ENCODE measurements at regions not wholly inside any gene's neighbourhood (a gene's known extent, or its start where the extent isn't known, plus 50 kb on each side); places are given as distances from the start of the nearest gene placed in this dataset.
A peak's percentile ranks its signal among the peaks of the same experiment; 100 is the strongest.

GRCh38 chr11:116416852-116417251 is 355.9 kb downstream of the BUD13 start:
- H3K9me3 Mint-ChIP-seq (ENCODE audit: unreplicated experiment) = no peaks in the 10 kb centered on the region
- H3K27ac Mint-ChIP-seq (ENCODE audit: unreplicated experiment) = no peak overlapping the region
- H3K36me3 Mint-ChIP-seq (ENCODE audit: low read depth, unreplicated experiment) = no peaks in the 10 kb centered on the region
- TF ChIP-seq CTCF (IDR thresholded peaks at IDR 0.05; ENCODE audit: unreplicated experiment) = no peak
- DNase-seq (ENCODE audit: low spot score) = no peak
- no peak overlapping the region for H3K4me3 Mint-ChIP-seq (ENCODE audit: unreplicated experiment)
- peaks cover 7% of the 10 kb centered on the region for H3K27me3 Mint-ChIP-seq (ENCODE audit: unreplicated experiment)
- peaks cover 9% of the 10 kb centered on the region for H3K4me1 Mint-ChIP-seq (ENCODE audit: unreplicated experiment)

- Mint-ChIP-seq H3K27me3 (ENCODE audit: unreplicated experiment) (peaks cover 7% of the 10 kb centered on the region), H3K9me3 (ENCODE audit: unreplicated experiment) (no peaks in the 10 kb centered on the region), H3K4me3 (ENCODE audit: unreplicated experiment) (no peak overlapping the region), H3K27ac (ENCODE audit: unreplicated experiment) (no peak overlapping the region), H3K36me3 (ENCODE audit: low read depth, unreplicated experiment) (no peaks in the 10 kb centered on the region), H3K4me1 (ENCODE audit: unreplicated experiment) (peaks cover 9% of the 10 kb centered on the region)
- TF ChIP-seq CTCF (IDR thresholded peaks at IDR 0.05; ENCODE audit: unreplicated experiment) = no peak
- no peak for DNase-seq (ENCODE audit: low spot score)
Observed at GRCh38 chr11:116415095-116415494, 357.7 kb downstream of the BUD13 start.

- H3K9me3 Mint-ChIP-seq (ENCODE audit: unreplicated experiment) = no peaks in the 10 kb centered on the region
- peaks cover 9% of the 10 kb centered on the region for H3K4me1 Mint-ChIP-seq (ENCODE audit: unreplicated experiment)
- H3K36me3 Mint-ChIP-seq (ENCODE audit: low read depth, unreplicated experiment) = no peaks in the 10 kb centered on the region
- peaks cover 7% of the 10 kb centered on the region for H3K27me3 Mint-ChIP-seq (ENCODE audit: unreplicated experiment)
- DNase-seq (ENCODE audit: low spot score) = no peak
- H3K27ac Mint-ChIP-seq (ENCODE audit: unreplicated experiment) = no peak overlapping the region
- H3K4me3 Mint-ChIP-seq (ENCODE audit: unreplicated experiment) = no peak overlapping the region
- TF ChIP-seq CTCF (IDR thresholded peaks at IDR 0.05; ENCODE audit: unreplicated experiment) = no peak
Observed at GRCh38 chr11:116414357-116414880, 358.4 kb downstream of the BUD13 start.

GRCh38 chr11:116413301-116414242 is 359.2 kb downstream of the BUD13 start:
- no peak overlapping the region for H3K27ac Mint-ChIP-seq (ENCODE audit: unreplicated experiment)
- H3K4me3 Mint-ChIP-seq (ENCODE audit: unreplicated experiment) = no peak overlapping the region
- peaks cover 9% of the 10 kb centered on the region for H3K4me1 Mint-ChIP-seq (ENCODE audit: unreplicated experiment)
- no peaks in the 10 kb centered on the region for H3K36me3 Mint-ChIP-seq (ENCODE audit: low read depth, unreplicated experiment)
- peak; percentile 8 for DNase-seq (ENCODE audit: low spot score)
- H3K27me3 Mint-ChIP-seq (ENCODE audit: unreplicated experiment) = peaks cover 7% of the 10 kb centered on the region
- TF ChIP-seq CTCF (IDR thresholded peaks at IDR 0.05; ENCODE audit: unreplicated experiment) = no peak
- H3K9me3 Mint-ChIP-seq (ENCODE audit: unreplicated experiment) = no peaks in the 10 kb centered on the region

All from endothelial cell (in vitro differentiated cells).